Astrocyte (in vitro differentiated cells and primary cell): ENCODE measurements at regions not wholly inside any gene's neighbourhood (a gene's known extent, or its start where the extent isn't known, plus 50 kb on each side); places are given as distances from the start of the nearest gene placed in this dataset.

Experiments used
- CTCF ChIP-seq: IDR thresholded peaks from 2 replicates; pipeline ENCODE4 v1.5.1; 2011; ENCODE audit warnings: low read depth, mild to moderate bottlenecking, inconsistent platforms, low read length, moderate library complexity; ENCODE audit not compliant: insufficient read depth
- EZH2 ChIP-seq: IDR thresholded peaks from 2 replicates; pipeline ENCODE4 v1.6.1; 2012; ENCODE audit warnings: mild to moderate bottlenecking, low read length, inconsistent platforms; ENCODE audit not compliant: insufficient read depth

- no peak for TF ChIP-seq CTCF
- TF ChIP-seq EZH2 = no peak
Measured at GRCh38 chr2:188204824-188205223, 86.8 kb upstream of the GULP1 start.
